ENCODE measurements at regions not wholly inside any gene's neighbourhood (a gene's known extent, or its start where the extent isn't known, plus 50 kb on each side); places are given as distances from the start of the nearest gene placed in this dataset.

DNA sequence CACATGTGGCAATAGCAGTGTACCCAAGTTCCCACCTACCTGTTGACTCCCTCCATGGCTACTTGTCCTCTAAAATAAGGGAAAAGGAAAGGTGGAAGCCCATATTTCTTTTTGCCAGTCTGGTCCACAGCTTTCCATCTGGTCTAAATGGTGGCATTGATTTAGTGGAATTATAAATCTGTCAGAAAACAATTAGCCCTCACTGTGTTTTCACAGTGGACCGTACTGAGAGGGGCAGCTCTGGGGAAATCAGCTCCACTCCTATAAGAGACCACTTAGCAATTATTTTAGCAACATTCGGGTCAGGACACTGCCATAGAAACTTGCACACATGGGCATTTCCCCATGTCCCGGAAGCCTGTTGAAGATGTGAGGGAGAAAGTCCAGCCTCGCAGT lies 653.4 kb upstream of the MARCKS start:
- H3K4me3 ChIP-seq (replicated peaks; ENCODE audit: insufficient read depth, low read length), result no peak overlapping the region
- H3K27ac ChIP-seq (replicated peaks), result no peak overlapping the region
- no peaks in the 10 kb centered on the region for H3K27me3 ChIP-seq (ENCODE audit: insufficient read depth, poor library complexity, severe bottlenecking)
- no peak for DNase-seq (ENCODE audit: low read depth in 1 of 2, low spot score in 1 of 2)
- TF ChIP-seq GABPA (IDR thresholded peaks at IDR 0.05; ENCODE audit: low read depth) (no peak), SPI1 (IDR thresholded peaks at IDR 0.05; ENCODE audit: borderline replicate concordance, low read depth) (no peak), CTCF (IDR thresholded peaks at IDR 0.05; ENCODE audit: insufficient read depth, low read length) (no peak), POLR2AphosphoS5 (IDR thresholded peaks at IDR 0.05; ENCODE audit: low read depth) (no peak)
- TF ChIP-seq, protein P1, sequence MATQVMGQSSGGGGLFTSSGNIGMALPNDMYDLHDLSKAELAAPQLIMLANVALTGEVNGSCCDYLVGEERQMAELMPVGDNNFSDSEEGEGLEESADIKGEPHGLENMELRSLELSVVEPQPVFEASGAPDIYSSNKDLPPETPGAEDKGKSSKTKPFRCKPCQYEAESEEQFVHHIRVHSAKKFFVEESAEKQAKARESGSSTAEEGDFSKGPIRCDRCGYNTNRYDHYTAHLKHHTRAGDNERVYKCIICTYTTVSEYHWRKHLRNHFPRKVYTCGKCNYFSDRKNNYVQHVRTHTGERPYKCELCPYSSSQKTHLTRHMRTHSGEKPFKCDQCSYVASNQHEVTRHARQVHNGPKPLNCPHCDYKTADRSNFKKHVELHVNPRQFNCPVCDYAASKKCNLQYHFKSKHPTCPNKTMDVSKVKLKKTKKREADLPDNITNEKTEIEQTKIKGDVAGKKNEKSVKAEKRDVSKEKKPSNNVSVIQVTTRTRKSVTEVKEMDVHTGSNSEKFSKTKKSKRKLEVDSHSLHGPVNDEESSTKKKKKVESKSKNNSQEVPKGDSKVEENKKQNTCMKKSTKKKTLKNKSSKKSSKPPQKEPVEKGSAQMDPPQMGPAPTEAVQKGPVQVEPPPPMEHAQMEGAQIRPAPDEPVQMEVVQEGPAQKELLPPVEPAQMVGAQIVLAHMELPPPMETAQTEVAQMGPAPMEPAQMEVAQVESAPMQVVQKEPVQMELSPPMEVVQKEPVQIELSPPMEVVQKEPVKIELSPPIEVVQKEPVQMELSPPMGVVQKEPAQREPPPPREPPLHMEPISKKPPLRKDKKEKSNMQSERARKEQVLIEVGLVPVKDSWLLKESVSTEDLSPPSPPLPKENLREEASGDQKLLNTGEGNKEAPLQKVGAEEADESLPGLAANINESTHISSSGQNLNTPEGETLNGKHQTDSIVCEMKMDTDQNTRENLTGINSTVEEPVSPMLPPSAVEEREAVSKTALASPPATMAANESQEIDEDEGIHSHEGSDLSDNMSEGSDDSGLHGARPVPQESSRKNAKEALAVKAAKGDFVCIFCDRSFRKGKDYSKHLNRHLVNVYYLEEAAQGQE (IDR thresholded peaks at IDR 0.05; ENCODE audit: insufficient replicate concordance, low read depth), result no peak

- H3K27ac ChIP-seq (replicated peaks), result no peak overlapping the region
- no peak for TF ChIP-seq POLR2AphosphoS5 (IDR thresholded peaks at IDR 0.05; ENCODE audit: low read depth)
- TF ChIP-seq GABPA (IDR thresholded peaks at IDR 0.05; ENCODE audit: low read depth), result no peak
- TF ChIP-seq, protein P1 (IDR thresholded peaks at IDR 0.05; ENCODE audit: insufficient replicate concordance, low read depth), result no peak
- DNase-seq (ENCODE audit: low read depth in 1 of 2, low spot score in 1 of 2), result no peak
These were observed 651.6 kb upstream of the MARCKS start for GRCh38 chr6:113205553-113205952.

DNA sequence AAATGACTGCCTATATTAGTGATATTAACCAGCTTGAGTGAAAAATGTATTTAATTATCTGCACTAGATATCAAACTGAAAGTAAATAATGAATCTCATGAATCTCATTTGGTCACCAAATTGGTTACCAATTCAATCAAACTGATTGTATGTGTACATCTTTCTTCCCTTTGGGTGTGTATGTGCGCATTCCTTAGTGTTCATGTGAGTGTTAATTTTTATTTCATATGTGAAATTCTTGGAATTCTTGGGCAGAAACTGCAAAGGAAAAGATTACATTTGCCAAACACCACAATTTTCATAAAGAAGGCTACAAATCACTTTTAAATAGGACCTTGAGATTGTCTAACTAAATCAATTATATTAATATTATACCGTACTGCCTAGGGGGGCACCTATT lies 648.4 kb upstream of the MARCKS start:
- H3K27ac ChIP-seq (replicated peaks), result no peak overlapping the region
- DNase-seq (ENCODE audit: low read depth in 1 of 2, low spot score in 1 of 2), result no peak
- H3K27me3 ChIP-seq (ENCODE audit: insufficient read depth, poor library complexity, severe bottlenecking), result no peaks in the 10 kb centered on the region
- H3K4me3 ChIP-seq (replicated peaks; ENCODE audit: insufficient read depth, low read length), result no peak overlapping the region
- no peak for TF ChIP-seq POLR2AphosphoS5 (IDR thresholded peaks at IDR 0.05; ENCODE audit: low read depth)
- TF ChIP-seq GABPA (IDR thresholded peaks at IDR 0.05; ENCODE audit: low read depth), result no peak
- TF ChIP-seq CTCF (IDR thresholded peaks at IDR 0.05; ENCODE audit: insufficient read depth, low read length), result no peak
- no peak for TF ChIP-seq SPI1 (IDR thresholded peaks at IDR 0.05; ENCODE audit: borderline replicate concordance, low read depth)
- TF ChIP-seq, protein P1 (IDR thresholded peaks at IDR 0.05; ENCODE audit: insufficient replicate concordance, low read depth), result no peak

More at GRCh38 chr6:113205553-113205952, 651.6 kb upstream of the MARCKS start:
- no peaks in the 10 kb centered on the region for H3K27me3 ChIP-seq (ENCODE audit: insufficient read depth, poor library complexity, severe bottlenecking)
- no peak overlapping the region for H3K4me3 ChIP-seq (replicated peaks; ENCODE audit: insufficient read depth, low read length)
